ENCODE measurements at regions not wholly inside any gene's neighbourhood (a gene's known extent, or its start where the extent isn't known, plus 50 kb on each side); places are given as distances from the start of the nearest gene placed in this dataset.

DNA sequence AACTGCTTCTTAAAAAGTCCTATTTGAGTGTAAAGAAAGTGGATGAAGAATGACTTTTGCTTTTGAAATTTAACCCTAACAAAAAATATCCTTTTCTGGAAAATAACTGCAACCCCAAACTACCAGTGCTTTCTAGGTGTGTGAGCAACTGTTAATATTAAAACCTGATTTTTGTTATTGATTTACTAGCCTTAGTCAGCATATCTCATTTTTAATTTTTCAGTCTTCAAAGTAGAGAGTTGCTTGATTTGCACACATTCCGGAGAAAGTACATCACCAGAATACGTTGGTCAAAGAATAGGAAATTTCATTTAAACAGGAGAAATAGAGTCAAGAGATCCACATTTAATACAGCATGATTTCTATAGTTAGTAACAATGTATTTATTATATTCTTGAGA lies 141.8 kb upstream of the ADAMTS5 start:
- DNase-seq (ENCODE audit: extremely low read depth, insufficient read length), result no peak
- H3K36me3 ChIP-seq (ENCODE audit: control insufficient read depth, insufficient read depth, low read length), result no peaks in the 10 kb centered on the region
- TF ChIP-seq, protein P1, sequence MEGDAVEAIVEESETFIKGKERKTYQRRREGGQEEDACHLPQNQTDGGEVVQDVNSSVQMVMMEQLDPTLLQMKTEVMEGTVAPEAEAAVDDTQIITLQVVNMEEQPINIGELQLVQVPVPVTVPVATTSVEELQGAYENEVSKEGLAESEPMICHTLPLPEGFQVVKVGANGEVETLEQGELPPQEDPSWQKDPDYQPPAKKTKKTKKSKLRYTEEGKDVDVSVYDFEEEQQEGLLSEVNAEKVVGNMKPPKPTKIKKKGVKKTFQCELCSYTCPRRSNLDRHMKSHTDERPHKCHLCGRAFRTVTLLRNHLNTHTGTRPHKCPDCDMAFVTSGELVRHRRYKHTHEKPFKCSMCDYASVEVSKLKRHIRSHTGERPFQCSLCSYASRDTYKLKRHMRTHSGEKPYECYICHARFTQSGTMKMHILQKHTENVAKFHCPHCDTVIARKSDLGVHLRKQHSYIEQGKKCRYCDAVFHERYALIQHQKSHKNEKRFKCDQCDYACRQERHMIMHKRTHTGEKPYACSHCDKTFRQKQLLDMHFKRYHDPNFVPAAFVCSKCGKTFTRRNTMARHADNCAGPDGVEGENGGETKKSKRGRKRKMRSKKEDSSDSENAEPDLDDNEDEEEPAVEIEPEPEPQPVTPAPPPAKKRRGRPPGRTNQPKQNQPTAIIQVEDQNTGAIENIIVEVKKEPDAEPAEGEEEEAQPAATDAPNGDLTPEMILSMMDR (IDR thresholded peaks at IDR 0.05; ENCODE audit: insufficient read depth, low read length, poor library complexity, severe bottlenecking), result no peak
- H3K27me3 ChIP-seq (replicated peaks; ENCODE audit: control insufficient read depth, insufficient read depth, low read length), result no peaks in the 10 kb centered on the region
- H3K4me3 ChIP-seq (replicated peaks; ENCODE audit: low read depth, low read length), result no peak overlapping the region

DNA sequence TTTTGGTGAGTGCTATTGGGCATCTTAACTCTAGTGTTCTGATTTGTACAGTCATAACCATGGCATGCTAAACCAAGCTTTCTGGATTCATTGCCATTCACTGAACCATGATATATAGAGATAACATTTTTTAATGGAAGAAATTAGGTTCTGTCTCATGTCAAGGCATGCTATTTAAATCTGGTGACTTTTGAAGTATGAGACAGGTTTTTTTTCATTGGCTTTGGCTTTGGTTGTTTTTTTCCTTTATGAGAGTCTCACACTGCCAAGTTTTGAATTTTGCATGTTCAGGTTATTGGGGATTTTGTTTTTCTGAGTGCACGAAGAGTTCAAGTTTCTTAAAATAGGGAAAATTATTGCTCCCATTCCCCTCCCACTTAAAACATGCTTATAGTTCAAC lies 141.3 kb upstream of the ADAMTS5 start:
- TF ChIP-seq, protein P1 (IDR thresholded peaks at IDR 0.05; ENCODE audit: insufficient read depth, low read length, poor library complexity, severe bottlenecking), result no peak
- H3K27me3 ChIP-seq (replicated peaks; ENCODE audit: control insufficient read depth, insufficient read depth, low read length), result no peaks in the 10 kb centered on the region
- H3K36me3 ChIP-seq (ENCODE audit: control insufficient read depth, insufficient read depth, low read length), result no peaks in the 10 kb centered on the region
- no peak overlapping the region for H3K4me3 ChIP-seq (replicated peaks; ENCODE audit: low read depth, low read length)
- no peak for DNase-seq (ENCODE audit: extremely low read depth, insufficient read length)

DNA sequence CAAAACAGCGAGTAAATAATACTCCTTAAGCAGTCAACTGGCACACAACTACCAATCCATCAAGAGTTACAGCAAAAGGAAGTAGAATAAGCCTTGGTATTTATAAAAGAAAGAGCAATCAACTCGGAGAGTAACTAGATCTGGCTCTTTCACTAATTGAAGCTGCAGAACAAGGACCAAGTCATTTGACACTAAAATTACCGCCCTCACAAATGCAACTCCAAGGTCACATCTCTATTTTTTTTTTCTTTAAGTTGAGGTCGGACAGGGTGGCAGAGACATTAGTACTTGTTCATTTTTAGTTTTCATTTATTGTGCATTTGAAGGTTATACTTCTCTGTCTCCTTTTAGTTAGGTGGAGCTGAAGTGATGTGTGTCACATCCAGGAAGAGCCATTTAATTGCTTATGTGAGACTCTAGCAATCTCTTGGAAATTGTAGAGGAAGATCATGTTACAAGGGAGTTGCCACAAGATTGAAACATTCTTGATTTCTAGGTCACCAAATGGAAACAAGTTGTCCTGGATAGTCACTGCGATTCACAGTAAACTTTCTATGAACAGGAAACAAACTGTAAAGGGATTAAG lies 138.1 kb upstream of the ADAMTS5 start:
- Histone ChIP-seq H3K36me3 (ENCODE audit: control insufficient read depth, insufficient read depth, low read length) (no peaks in the 10 kb centered on the region), H3K4me3 (replicated peaks; ENCODE audit: low read depth, low read length) (no peak overlapping the region), H3K27me3 (replicated peaks; ENCODE audit: control insufficient read depth, insufficient read depth, low read length) (no peaks in the 10 kb centered on the region)
- TF ChIP-seq, protein P1 (IDR thresholded peaks at IDR 0.05; ENCODE audit: insufficient read depth, low read length, poor library complexity, severe bottlenecking), result no peak
- DNase-seq (ENCODE audit: extremely low read depth, insufficient read length), result no peak

DNA sequence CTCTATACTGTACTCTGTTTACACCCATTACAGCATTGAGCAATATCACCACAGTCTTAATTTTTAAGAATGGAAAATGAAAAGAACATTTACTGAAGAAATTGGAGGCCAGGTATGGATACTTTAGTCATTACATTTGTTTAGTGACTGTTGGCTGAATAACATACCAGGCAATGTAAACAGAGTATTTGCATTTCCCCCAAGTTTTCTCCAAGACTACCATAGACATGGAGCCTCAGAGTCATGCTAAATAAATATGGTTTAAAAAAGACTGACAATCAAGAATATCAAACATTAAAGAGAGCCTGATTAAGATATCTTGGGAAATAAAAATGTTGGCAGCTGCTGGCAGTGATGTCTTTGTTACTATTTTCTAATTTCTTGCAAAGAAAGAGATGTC lies 136.9 kb upstream of the ADAMTS5 start:
- Histone ChIP-seq H3K27me3 (replicated peaks; ENCODE audit: control insufficient read depth, insufficient read depth, low read length) (no peaks in the 10 kb centered on the region), H3K4me3 (replicated peaks; ENCODE audit: low read depth, low read length) (no peak overlapping the region), H3K36me3 (ENCODE audit: control insufficient read depth, insufficient read depth, low read length) (no peaks in the 10 kb centered on the region)
- no peak for DNase-seq (ENCODE audit: extremely low read depth, insufficient read length)
- TF ChIP-seq, protein P1 (IDR thresholded peaks at IDR 0.05; ENCODE audit: insufficient read depth, low read length, poor library complexity, severe bottlenecking), result no peak

DNA sequence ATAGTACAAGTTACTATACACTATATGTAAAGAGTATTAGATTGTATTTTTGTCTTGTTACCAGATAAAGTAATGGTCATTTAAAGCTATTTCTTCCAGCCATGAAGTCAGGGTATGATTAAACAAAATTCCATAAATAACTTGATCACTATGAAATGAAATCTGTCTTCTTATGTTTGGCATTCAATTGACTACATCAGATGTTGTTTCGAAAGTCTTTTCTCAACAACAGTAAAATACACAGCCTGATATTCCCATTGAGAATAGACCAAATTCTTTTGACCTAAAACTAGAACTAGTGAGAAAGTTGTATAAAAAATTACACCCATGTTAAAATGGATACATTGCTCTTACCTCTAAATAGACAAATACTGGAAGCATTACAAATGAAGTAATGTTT lies 134.6 kb upstream of the ADAMTS5 start:
- no peaks in the 10 kb centered on the region for H3K27me3 ChIP-seq (replicated peaks; ENCODE audit: control insufficient read depth, insufficient read depth, low read length)
- TF ChIP-seq, protein P1 (IDR thresholded peaks at IDR 0.05; ENCODE audit: insufficient read depth, low read length, poor library complexity, severe bottlenecking), result no peak
- H3K36me3 ChIP-seq (ENCODE audit: control insufficient read depth, insufficient read depth, low read length), result no peaks in the 10 kb centered on the region
- DNase-seq (ENCODE audit: extremely low read depth, insufficient read length), result no peak
- H3K4me3 ChIP-seq (replicated peaks; ENCODE audit: low read depth, low read length), result no peak overlapping the region
